DND-41 (cell line): ENCODE measurements at regions not wholly inside any gene's neighbourhood (a gene's known extent, or its start where the extent isn't known, plus 50 kb on each side); places are given as distances from the start of the nearest gene placed in this dataset.

Experiments used
- ATAC-seq: fragments of 200-7000 bp; cut with Tn5 transposase; 3 replicates; pipeline ENCODE4 v1.9.1; 2021; ENCODE audit warnings: low read depth; ENCODE audit not compliant: insufficient read depth
- DNase-seq: peaks from one replicate; pipeline ENCODE4 v3.0.0-alpha.2; 2020
- H2AFZ ChIP-seq: 2 replicates; pipeline ENCODE4 v1.6.0; 2012; ENCODE audit warnings: low read depth, low read length
- H3K27ac ChIP-seq: 2 replicates; pipeline ENCODE4 v1.5.1; 2012; ENCODE audit warnings: low read length, inconsistent platforms
- H3K27me3 ChIP-seq: fragments of 200-600 bp; sonication (generic); 2 replicates; pipeline ENCODE4 v1.6.0; 2012; ENCODE audit warnings: low read length, mild to moderate bottlenecking, inconsistent platforms; ENCODE audit not compliant: insufficient read depth, poor library complexity
- H3K36me3 ChIP-seq: 2 replicates; pipeline ENCODE4 v1.5.1; 2012; ENCODE audit warnings: low read length, inconsistent platforms; ENCODE audit not compliant: insufficient read depth
- H3K4me1 ChIP-seq: 2 replicates; pipeline ENCODE4 v1.5.1; 2012; ENCODE audit warnings: mild to moderate bottlenecking, low read length; ENCODE audit not compliant: insufficient read depth
- H3K4me2 ChIP-seq: 2 replicates; pipeline ENCODE4 v1.6.0; 2012; ENCODE audit warnings: mild to moderate bottlenecking, moderate library complexity, low read length, inconsistent platforms; ENCODE audit not compliant: insufficient read depth
- H3K4me3 ChIP-seq, 2 experiments: fragments of 200-600 bp in 1 of 2; shearing (Covaris generic) in 1 of 2; 2 replicates each; pipeline ENCODE4 v1.5.1; 2012 to 2016; ENCODE audit warnings: inconsistent platforms in 2 of 2, low read length in 2 of 2, mild to moderate bottlenecking in 2 of 2, low read depth in 1 of 2, moderate library complexity in 1 of 2
- H3K79me2 ChIP-seq: 2 replicates; pipeline ENCODE4 v1.6.0; 2012; ENCODE audit warnings: low read length, inconsistent platforms; ENCODE audit not compliant: insufficient read depth
- H3K9ac ChIP-seq: 2 replicates; pipeline ENCODE4 v1.6.0; 2012; ENCODE audit warnings: low read depth, mild to moderate bottlenecking, inconsistent platforms, low read length, moderate library complexity
- H3K9me3 ChIP-seq: 2 replicates; pipeline ENCODE4 v1.5.1; 2012; ENCODE audit warnings: low read length, moderate library complexity, mild to moderate bottlenecking, inconsistent platforms; ENCODE audit not compliant: insufficient read depth, severe bottlenecking
- H4K20me1 ChIP-seq: 2 replicates; pipeline ENCODE4 v1.6.0; 2012; ENCODE audit warnings: low read length; ENCODE audit not compliant: insufficient read depth
- CTCF ChIP-seq: IDR thresholded peaks from 2 replicates; pipeline ENCODE4 v1.5.1; 2012; ENCODE audit warnings: borderline replicate concordance, low read length, moderate library complexity, mild to moderate bottlenecking; ENCODE audit not compliant: poor library complexity, severe bottlenecking; ENCODE audit errors: extremely low read depth
- EZH2 ChIP-seq: IDR thresholded peaks from 3 replicates; pipeline ENCODE4 v1.6.1; 2012; ENCODE audit warnings: borderline replicate concordance, low read depth, mild to moderate bottlenecking, moderate library complexity, low read length, inconsistent platforms; ENCODE audit not compliant: severe bottlenecking

DNA sequence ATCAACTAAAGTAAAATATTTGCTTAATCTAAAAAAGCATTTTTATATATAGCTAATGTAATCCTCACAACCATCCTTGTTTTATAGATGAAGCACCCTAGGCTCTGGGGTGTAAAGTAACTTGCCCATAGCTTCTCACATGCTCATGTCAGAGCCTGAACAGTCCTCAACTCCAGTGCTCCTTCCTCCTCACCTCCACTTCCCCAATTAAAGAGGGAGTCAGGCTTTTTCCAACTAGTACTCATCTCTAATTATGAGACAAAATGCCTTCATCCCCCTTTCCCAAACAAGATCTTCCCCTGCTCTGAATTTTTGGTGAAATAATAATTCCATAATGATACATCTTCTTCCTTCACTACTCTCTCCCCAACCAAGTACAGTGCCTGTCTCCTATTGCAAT is 290.8 kb upstream of the PRDM1 start:
- no peak for DNase-seq
- Histone ChIP-seq H3K4me1 (peaks cover 33% of the 10 kb centered on the region), H3K9ac (no peak overlapping the region), H3K4me3 (no peak overlapping the region), H4K20me1 (no peaks in the 10 kb centered on the region), H2AFZ (no peak overlapping the region), H3K36me3 (no peaks in the 10 kb centered on the region), H3K9me3 (no peaks in the 10 kb centered on the region), H3K27ac (no peak overlapping the region), H3K4me2 (no peak overlapping the region), H3K27me3 (no peaks in the 10 kb centered on the region), H3K79me2 (no peaks in the 10 kb centered on the region)
- no peak for TF ChIP-seq CTCF
- no peak for TF ChIP-seq EZH2
- no peak for ATAC-seq

DNA sequence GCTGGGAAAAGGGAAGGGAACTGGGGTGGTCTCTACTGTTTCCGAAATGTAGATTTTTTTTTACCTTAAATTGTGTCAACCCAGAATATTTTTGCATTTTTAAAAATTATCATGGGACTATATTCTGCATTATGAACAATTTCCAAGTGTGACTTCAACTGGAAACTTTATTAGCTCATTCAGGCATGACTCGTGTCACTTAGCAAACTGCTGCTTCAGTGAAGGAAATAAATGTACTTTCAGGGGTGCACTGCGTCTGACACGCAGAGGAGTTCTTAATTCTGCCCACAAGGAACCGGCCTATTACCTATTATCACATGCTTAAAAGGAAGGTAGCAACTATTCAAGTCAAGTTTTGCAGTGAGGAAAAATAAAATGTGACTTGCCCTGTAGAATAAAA is 291.3 kb upstream of the PRDM1 start:
- no peak for ATAC-seq
- no peak overlapping the region for H3K4me3 ChIP-seq
- H3K27ac ChIP-seq, result no peak overlapping the region
- no peak overlapping the region for H3K4me2 ChIP-seq
- no peaks in the 10 kb centered on the region for H3K27me3 ChIP-seq
- H3K79me2 ChIP-seq, result no peaks in the 10 kb centered on the region
- no peaks in the 10 kb centered on the region for H4K20me1 ChIP-seq
- no peaks in the 10 kb centered on the region for H3K36me3 ChIP-seq
- DNase-seq, result no peak
- H3K4me1 ChIP-seq, result peaks cover 33% of the 10 kb centered on the region
- no peak overlapping the region for H3K9ac ChIP-seq
- H3K9me3 ChIP-seq, result no peaks in the 10 kb centered on the region
- TF ChIP-seq EZH2 (no peak), CTCF (no peak)
- no peak overlapping the region for H2AFZ ChIP-seq

- Histone ChIP-seq H3K36me3 (no peaks in the 10 kb centered on the region), H3K27ac (peak overlapping the region; percentile 30; the same call in 1 of the 2 replicates), H3K27me3 (no peaks in the 10 kb centered on the region), H3K9me3 (no peaks in the 10 kb centered on the region), H4K20me1 (no peaks in the 10 kb centered on the region), H3K4me1 (peaks cover 30% of the 10 kb centered on the region), H3K79me2 (no peaks in the 10 kb centered on the region), H3K4me3 (no peak overlapping the region), H3K4me2 (no peak overlapping the region), H2AFZ (0 out of 2 replicates have a peak overlapping the region, but pooled peaks have one; percentile 37), H3K9ac (no peak overlapping the region)
- TF ChIP-seq EZH2 (no peak), CTCF (no peak)
- ATAC-seq (no peak), DNase-seq (no peak)
Observed at GRCh38 chr6:105794239-105794638, 291.9 kb upstream of the PRDM1 start.

- H3K4me1 ChIP-seq, result peaks cover 26% of the 10 kb centered on the region
- peak; percentile 66 for TF ChIP-seq CTCF
- no peak for TF ChIP-seq EZH2
- no peaks in the 10 kb centered on the region for H3K27me3 ChIP-seq
- H3K79me2 ChIP-seq, result no peaks in the 10 kb centered on the region
- H4K20me1 ChIP-seq, result no peaks in the 10 kb centered on the region
- peak; percentile 85 for ATAC-seq
- no peak overlapping the region for H3K9ac ChIP-seq
- H3K4me3 ChIP-seq, result no peak overlapping the region
- H3K36me3 ChIP-seq, result no peaks in the 10 kb centered on the region
- H3K4me2 ChIP-seq, result no peak overlapping the region
- no peak overlapping the region; the same call in 1 of the 2 replicates for H2AFZ ChIP-seq
- DNase-seq, result peak; percentile 48
- H3K9me3 ChIP-seq, result no peaks in the 10 kb centered on the region
- no peak overlapping the region for H3K27ac ChIP-seq
Observed at GRCh38 chr6:105793130-105793529, 293.0 kb upstream of the PRDM1 start.
